GM13977 (cell line): ENCODE measurements at regions not wholly inside any gene's neighbourhood (a gene's known extent, or its start where the extent isn't known, plus 50 kb on each side); places are given as distances from the start of the nearest gene placed in this dataset.

Experiments
- DNase-seq: peaks from one replicate; pipeline ENCODE4 v3.0.0; 2012; ENCODE audit warnings: low spot score
- CTCF ChIP-seq: IDR thresholded peaks from 2 replicates; pipeline ENCODE4 v1.5.1; 2012; ENCODE audit warnings: mild to moderate bottlenecking, control low read depth; ENCODE audit not compliant: insufficient read depth; ENCODE audit errors: extremely low read depth, missing control alignments
- in situ Hi-C: fragments of 300-500 bp; cut with MboI; formaldehyde crosslinking; loops from one replicate; pipeline ENCODE4 v1.12.0; 2022; ENCODE audit warnings: low sequenced_read_pairs, low pct_unique_long_range_greater_than_20kb, mixed read lengths, inconsistent platforms; ENCODE audit not compliant: unreplicated experiment

DNA sequence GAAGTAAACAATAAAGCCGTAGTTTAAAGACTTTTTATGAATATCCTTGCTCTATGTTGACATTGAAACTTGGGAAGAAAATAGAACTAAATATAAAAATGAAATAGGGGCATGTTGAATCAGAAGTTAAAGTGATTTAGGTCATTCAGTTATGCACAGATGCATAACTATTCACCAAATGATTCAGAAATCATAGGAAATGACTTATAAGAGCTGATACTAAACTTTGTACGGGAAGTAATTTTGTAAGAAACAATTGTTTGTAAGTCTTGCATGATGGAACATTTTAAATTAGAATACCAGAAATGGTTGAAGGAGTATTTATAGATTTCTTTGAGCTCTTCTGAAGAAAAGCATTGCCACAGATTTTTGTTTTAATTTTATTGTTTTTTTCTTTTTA, 246.5 kb downstream of the CPE start:
- DNase-seq, result no peak
- in situ Hi-C loops, result no loop called here
- TF ChIP-seq CTCF, result no peak

- no peak for DNase-seq
- in situ Hi-C loops, result no loop called here
- no peak for TF ChIP-seq CTCF
Measured at GRCh38 chr4:165626316-165626715, 246.7 kb upstream of the TLL1 start.

GRCh38 chr4:165627128-165627527, 245.9 kb upstream of the TLL1 start:
- DNase-seq, result no peak
- in situ Hi-C loops, result no loop called here
- TF ChIP-seq CTCF, result no peak

DNA sequence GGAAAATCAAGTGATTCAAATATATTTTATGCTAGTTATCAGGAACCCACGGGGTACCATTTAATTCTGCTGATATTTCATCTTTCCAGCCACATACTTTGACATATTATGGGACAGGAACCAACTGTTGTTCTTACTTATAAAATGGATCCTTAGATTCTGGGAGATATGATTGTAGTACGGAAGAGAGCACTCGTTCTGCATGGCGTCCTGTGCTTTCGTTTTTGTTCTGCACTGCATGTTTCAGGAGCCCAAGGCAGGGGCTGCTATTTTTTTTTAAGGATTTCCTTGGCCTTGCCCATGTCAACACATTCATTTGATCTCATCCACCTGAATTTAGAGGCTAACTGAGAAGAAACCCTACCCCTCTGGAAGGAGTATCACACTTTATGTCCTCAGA, 245.5 kb upstream of the TLL1 start:
- in situ Hi-C loops, result no loop called here
- DNase-seq, result no peak
- TF ChIP-seq CTCF, result no peak

GRCh38 chr4:165628572-165628971, 244.5 kb upstream of the TLL1 start:
- DNase-seq, result no peak
- in situ Hi-C loops, result no loop called here
- TF ChIP-seq CTCF, result no peak

- no peak for TF ChIP-seq CTCF
- in situ Hi-C loops, result no loop called here
- no peak for DNase-seq
Measured at GRCh38 chr4:165630671-165631070, 242.4 kb upstream of the TLL1 start.

- DNase-seq, result no peak
- TF ChIP-seq CTCF, result no peak
- in situ Hi-C loops, result no loop called here
Measured at GRCh38 chr4:165631208-165631894, 241.7 kb upstream of the TLL1 start.
